CD4-positive, alpha-beta T cell (primary cell): ENCODE measurements at regions not wholly inside any gene's neighbourhood (a gene's known extent, or its start where the extent isn't known, plus 50 kb on each side); places are given as distances from the start of the nearest gene placed in this dataset.

Source experiments
- ATAC-seq: fragments of 200-7000 bp; cut with Tn5 transposase; one replicate; pipeline ENCODE4 v1.10.0; 2022; ENCODE audit warnings: mild to moderate bottlenecking; ENCODE audit not compliant: poor library complexity
- CTCF ChIA-PET: fragments of 350-600 bp; sonication (Branson Sonifier 250); formaldehyde crosslinking; loops from one replicate; lab custom pipeline; 2021; ENCODE audit warnings: antibody characterized with exemption, inconsistent platforms; lab: Charles Lee
- POLR2A ChIA-PET: fragments of 350-600 bp; sonication (Branson Sonifier 250); formaldehyde crosslinking; loops from one replicate; lab custom pipeline; 2021; ENCODE audit warnings: antibody characterized with exemption, inconsistent platforms; lab: Charles Lee
- DNase-seq, 14 experiments: peaks; one replicate each; pipeline ENCODE4 v3.0.0-alpha.2; 2013 to 2020; ENCODE audit warnings: mixed read lengths in 2 of 14
- H3K27ac ChIP-seq, 2 donors: one replicate each; pipeline versions ENCODE4 v1.5.1 to v1.7.0; 2013; ENCODE audit warnings: low read length in 2 of 2, low read depth in 1 of 2, mild to moderate bottlenecking in 1 of 2
- H3K27me3 ChIP-seq, 2 experiments: 1 replicate in 1 of 2; 2 replicates in 1 of 2; pipeline versions ENCODE4 v1.6.1 to v1.7.0; 2013; ENCODE audit warnings: low read length in 2 of 2, control low read depth in 1 of 2, mild to moderate bottlenecking in 1 of 2, moderate library complexity in 1 of 2; ENCODE audit not compliant: insufficient read depth in 2 of 2, control insufficient read depth in 1 of 2
- H3K36me3 ChIP-seq: one replicate; pipeline ENCODE4 v1.6.1; 2013; ENCODE audit warnings: low read length, control low read depth; ENCODE audit not compliant: insufficient read depth
- H3K4me1 ChIP-seq: one replicate; pipeline ENCODE4 v1.6.1; 2013; ENCODE audit warnings: low read length, control low read depth; ENCODE audit not compliant: insufficient read depth
- H3K4me3 ChIP-seq: one replicate; pipeline ENCODE4 v1.5.1; 2013; ENCODE audit warnings: mild to moderate bottlenecking, low read length, moderate library complexity
- H3K9me3 ChIP-seq, 2 experiments: 1 replicate in 1 of 2; 2 replicates in 1 of 2; pipeline versions ENCODE4 v1.6.1 to v1.7.0; 2013; ENCODE audit warnings: low read length in 2 of 2, mild to moderate bottlenecking in 2 of 2, control low read depth in 1 of 2, moderate library complexity in 1 of 2; ENCODE audit not compliant: control insufficient read depth in 1 of 2, insufficient read depth in 1 of 2
- H3K27ac Mint-ChIP-seq: one replicate; pipeline ENCODE4 v1.8.0; 2020; ENCODE audit warnings: mixed read lengths
- H3K27me3 Mint-ChIP-seq: one replicate; pipeline ENCODE4 v1.8.0; 2021; ENCODE audit warnings: mixed read lengths
- H3K36me3 Mint-ChIP-seq: one replicate; pipeline ENCODE4 v1.8.0; 2021; ENCODE audit warnings: low read depth, mixed read lengths
- H3K4me1 Mint-ChIP-seq: one replicate; pipeline ENCODE4 v1.8.0; 2021; ENCODE audit warnings: low read depth, mixed read lengths
- H3K4me3 Mint-ChIP-seq: one replicate; pipeline ENCODE4 v1.8.0; 2020; ENCODE audit warnings: mild to moderate bottlenecking, mixed read lengths
- H3K9me3 Mint-ChIP-seq: one replicate; pipeline ENCODE4 v1.8.0; 2020; ENCODE audit warnings: mixed read lengths
- CTCF ChIP-seq: fragments of 200-600 bp; IDR thresholded peaks from one replicate; pipeline ENCODE4 v1.8.0; 2022; ENCODE audit warnings: antibody characterized with exemption, mild to moderate bottlenecking
- intact Hi-C, 2 experiments: fragments of 100-400 bp; cut with DNase I in 1 of 2; cut with micrococcal nuclease in 1 of 2; formaldehyde crosslinking; loops; one replicate each; pipeline versions ENCODE4 v1.15.1 to v1.9.0; 2023 to 2025; cut with DNase I, micrococcal nuclease

DNA sequence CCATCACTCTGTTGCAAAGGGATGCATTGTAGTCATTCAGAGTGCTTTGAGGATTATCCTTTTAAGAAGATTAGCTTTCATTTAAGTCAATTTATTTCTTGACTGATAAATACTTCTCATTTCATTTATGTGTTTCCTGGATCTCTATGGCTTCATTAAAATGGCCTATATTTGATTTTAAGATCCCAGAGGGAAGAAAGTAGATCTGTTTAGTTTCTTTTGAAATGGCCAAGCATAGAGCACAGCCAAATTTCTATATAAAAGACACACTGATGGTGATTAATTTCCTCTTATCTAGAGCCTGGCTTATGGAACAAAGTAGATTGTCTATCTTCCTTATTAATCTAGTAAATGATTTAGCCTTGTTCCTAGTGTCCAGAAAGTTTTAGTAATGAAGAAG, 129.7 kb upstream of the CALCR start:
- no peaks in the 10 kb centered on the region for H3K4me1 ChIP-seq
- no peak overlapping the region for H3K4me3 ChIP-seq
- no peaks in the 10 kb centered on the region for H3K9me3 ChIP-seq
- TF ChIP-seq CTCF: no peak
- no peak overlapping the region for H3K27ac ChIP-seq
- no peaks in the 10 kb centered on the region for H3K36me3 ChIP-seq
- CTCF ChIA-PET: no interaction called here
- Mint-ChIP-seq H3K4me1 (no peaks in the 10 kb centered on the region), H3K27me3 (no peaks in the 10 kb centered on the region), H3K27ac (no peak overlapping the region), H3K9me3 (peaks cover 5% of the 10 kb centered on the region), H3K4me3 (no peak overlapping the region), H3K36me3 (no peaks in the 10 kb centered on the region)
- POLR2A ChIA-PET: no interaction called here
- DNase-seq: no peak
- intact Hi-C loops: no loop called here
- ATAC-seq: no peak
- no peaks in the 10 kb centered on the region for H3K27me3 ChIP-seq

DNA sequence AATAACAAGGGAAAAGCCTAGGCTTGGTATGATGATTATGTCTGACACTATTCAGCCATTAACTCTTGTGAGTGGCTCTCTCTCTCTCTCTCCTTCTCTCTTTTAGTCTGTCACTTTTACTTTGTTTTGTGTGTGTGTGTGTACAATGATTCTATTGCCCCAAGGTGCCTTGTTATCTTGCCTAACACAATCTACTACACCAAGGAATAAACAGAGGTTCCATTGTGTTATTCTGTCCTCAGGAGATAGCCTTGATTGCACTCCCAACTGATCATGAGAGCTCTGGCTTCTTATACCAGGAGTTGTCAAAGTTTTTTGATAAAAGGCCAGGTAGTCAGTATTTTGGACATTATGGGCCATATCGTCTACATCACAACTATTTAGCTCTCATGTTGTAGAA, 123.4 kb upstream of the CALCR start:
- no peak for DNase-seq
- H3K27ac Mint-ChIP-seq: no peak overlapping the region
- no peaks in the 10 kb centered on the region for H3K9me3 Mint-ChIP-seq
- intact Hi-C loops: no loop called here
- TF ChIP-seq CTCF: no peak
- CTCF ChIA-PET: no interaction called here
- no peaks in the 10 kb centered on the region for H3K9me3 ChIP-seq
- H3K4me3 Mint-ChIP-seq: no peak overlapping the region
- H3K36me3 Mint-ChIP-seq: no peaks in the 10 kb centered on the region
- H3K27me3 ChIP-seq: no peaks in the 10 kb centered on the region
- no peaks in the 10 kb centered on the region for H3K36me3 ChIP-seq
- H3K4me1 ChIP-seq: no peaks in the 10 kb centered on the region
- ATAC-seq: no peak
- H3K4me3 ChIP-seq: no peak overlapping the region
- no peaks in the 10 kb centered on the region for H3K27me3 Mint-ChIP-seq
- no peaks in the 10 kb centered on the region for H3K4me1 Mint-ChIP-seq
- POLR2A ChIA-PET: no interaction called here
- no peak overlapping the region for H3K27ac ChIP-seq

DNA sequence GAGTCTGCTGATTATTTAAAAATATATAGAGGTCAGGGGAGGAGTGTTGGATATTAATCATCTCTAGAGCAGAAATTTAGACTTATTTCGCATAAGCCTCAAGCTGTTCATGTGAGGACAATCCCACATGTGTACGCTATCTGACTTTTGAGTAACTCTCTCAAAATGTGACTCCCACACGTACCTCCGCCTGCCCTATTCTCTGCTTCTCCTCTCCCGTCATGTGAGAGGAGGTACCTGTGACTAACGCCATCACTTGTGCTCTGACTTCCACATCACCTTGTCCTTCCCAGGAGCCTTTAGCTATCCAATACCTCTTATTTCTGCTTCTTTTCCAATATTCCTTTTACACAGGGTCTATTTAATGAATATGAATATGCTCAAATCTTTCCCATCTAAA, 119.3 kb upstream of the CALCR start:
- no peaks in the 10 kb centered on the region for H3K36me3 Mint-ChIP-seq
- ChIA-PET CTCF (interaction anchor here (1.8 kb wide), 1 partner anchor 10 kb away, joined by 4 read pairs; no protein-coding TSS in a partner anchor), POLR2A (no interaction called here)
- ATAC-seq: no peak
- Histone ChIP-seq H3K27me3 (no peaks in the 10 kb centered on the region), H3K9me3 (no peaks in the 10 kb centered on the region), H3K4me1 (no peaks in the 10 kb centered on the region), H3K4me3 (no peak overlapping the region), H3K27ac (no peak overlapping the region), H3K36me3 (no peaks in the 10 kb centered on the region)
- no peak for DNase-seq
- H3K27me3 Mint-ChIP-seq: no peaks in the 10 kb centered on the region
- intact Hi-C loops: no loop called here
- H3K9me3 Mint-ChIP-seq: no peaks in the 10 kb centered on the region
- no peak overlapping the region for H3K27ac Mint-ChIP-seq
- TF ChIP-seq CTCF: no peak
- no peaks in the 10 kb centered on the region for H3K4me1 Mint-ChIP-seq
- no peak overlapping the region for H3K4me3 Mint-ChIP-seq
